WTC11 (cell line): ENCODE measurements at regions not wholly inside any gene's neighbourhood (a gene's known extent, or its start where the extent isn't known, plus 50 kb on each side); places are given as distances from the start of the nearest gene placed in this dataset.

Experiments used
- ATAC-seq: fragments of 200-7000 bp; cut with Tn5 transposase; 2 replicates; pipeline ENCODE4 v1.10.0; 2021; ENCODE audit warnings: mild to moderate bottlenecking, moderate library complexity
- CTCF ChIA-PET: fragments of 300-600 bp; sonication (Branson Sonifier 250); formaldehyde crosslinking; loops from one replicate; lab custom pipeline; 2021; ENCODE audit warnings: antibody characterized with exemption; lab: Charles Lee
- POLR2A ChIA-PET: fragments of 350-600 bp; sonication (Branson Sonifier 250); formaldehyde crosslinking; loops from one replicate; lab custom pipeline; 2021; ENCODE audit warnings: antibody characterized with exemption; lab: Charles Lee
- DNase-seq: peaks from one replicate; pipeline ENCODE4 v3.0.0; 2021; ENCODE audit warnings: low spot score
- H3K27ac Mint-ChIP-seq: 2 replicates; pipeline ENCODE4 v1.8.0; 2021; ENCODE audit warnings: mixed read lengths
- H3K27me3 Mint-ChIP-seq: 2 replicates; pipeline ENCODE4 v1.8.0; 2021; ENCODE audit warnings: low read depth, mild to moderate bottlenecking, moderate library complexity, mixed read lengths
- H3K36me3 Mint-ChIP-seq: 2 replicates; pipeline ENCODE4 v1.8.0; 2021; ENCODE audit warnings: mixed read lengths
- H3K4me1 Mint-ChIP-seq: 2 replicates; pipeline ENCODE4 v1.8.0; 2022; ENCODE audit warnings: mixed read lengths
- H3K4me3 Mint-ChIP-seq: 2 replicates; pipeline ENCODE4 v1.8.0; 2021; ENCODE audit warnings: mild to moderate bottlenecking, moderate library complexity, mixed read lengths
- H3K9me3 Mint-ChIP-seq: 2 replicates; pipeline ENCODE4 v1.8.0; 2021; ENCODE audit warnings: mixed read lengths
- E2F4 ChIP-seq: sonication (generic); formaldehyde crosslinking; IDR thresholded peaks from 2 replicates; pipeline ENCODE4 v1.8.1; 2022; ENCODE audit warnings: low read depth, mild to moderate bottlenecking, moderate library complexity, missing genetic modification reagents, borderline replicate concordance
- ETV6 ChIP-seq: sonication (generic); formaldehyde crosslinking; IDR thresholded peaks from 2 replicates; pipeline ENCODE4 v1.8.1; 2022; ENCODE audit warnings: mild to moderate bottlenecking, missing genetic modification reagents
- HMGA2 ChIP-seq: fragments of 250-450 bp; sonication (Bioruptor Pico); IDR thresholded peaks from 2 replicates; pipeline ENCODE4 v1.4.0; 2021; ENCODE audit warnings: mild to moderate bottlenecking, moderate library complexity
- JAZF1 ChIP-seq: fragments of 250-450 bp; sonication (Bioruptor Pico); IDR thresholded peaks from 2 replicates; pipeline ENCODE4 v1.9.0; 2021; ENCODE audit warnings: moderate library complexity, mild to moderate bottlenecking, inconsistent platforms
- PRRX2 ChIP-seq: fragments of 250-450 bp; sonication (Bioruptor Pico); IDR thresholded peaks from 2 replicates; pipeline ENCODE4 v1.8.0; 2021; ENCODE audit warnings: mild to moderate bottlenecking
- TEAD4 ChIP-seq: sonication (generic); formaldehyde crosslinking; IDR thresholded peaks from 2 replicates; pipeline ENCODE4 v1.8.0; 2022; ENCODE audit warnings: mild to moderate bottlenecking, missing genetic modification reagents
- ZNF232 ChIP-seq: sonication (generic); formaldehyde crosslinking; IDR thresholded peaks from 2 replicates; pipeline ENCODE4 v1.8.0; 2022; ENCODE audit warnings: mild to moderate bottlenecking, missing genetic modification reagents
- ZNF396 ChIP-seq: fragments of 250-450 bp; sonication (Bioruptor Pico); IDR thresholded peaks from 2 replicates; pipeline ENCODE4 v1.8.0; 2021; ENCODE audit warnings: mild to moderate bottlenecking, moderate library complexity, borderline replicate concordance
- TF ChIP-seq, protein P1 (sequence below): sonication (generic); formaldehyde crosslinking; IDR thresholded peaks from 2 replicates; pipeline ENCODE4 v1.8.1; 2023; ENCODE audit warnings: mild to moderate bottlenecking, missing genetic modification reagents
- TF ChIP-seq, protein P2 (sequence below): sonication (generic); formaldehyde crosslinking; IDR thresholded peaks from 2 replicates; pipeline ENCODE4 v1.8.0; 2022; ENCODE audit warnings: mild to moderate bottlenecking, missing genetic modification reagents
- TF ChIP-seq, protein P3 (sequence below): fragments of 250-450 bp; sonication (Bioruptor Pico); conservative IDR thresholded peaks from 2 replicates; pipeline ENCODE4 v1.9.0; 2021; ENCODE audit warnings: mild to moderate bottlenecking
- TF ChIP-seq, protein P4 (sequence below): sonication (generic); formaldehyde crosslinking; IDR thresholded peaks from 2 replicates; pipeline ENCODE4 v1.8.0; 2022; ENCODE audit warnings: missing genetic modification reagents
- TF ChIP-seq, protein P5 (sequence below): sonication (generic); formaldehyde crosslinking; IDR thresholded peaks from 2 replicates; pipeline ENCODE4 v1.8.1; 2023; ENCODE audit warnings: mild to moderate bottlenecking, missing genetic modification reagents, moderate library complexity
- TF ChIP-seq, protein P6 (sequence below): sonication (generic); formaldehyde crosslinking; IDR thresholded peaks from 2 replicates; pipeline ENCODE4 v1.8.1; 2023; ENCODE audit warnings: mild to moderate bottlenecking, moderate library complexity, missing genetic modification reagents

DNA sequence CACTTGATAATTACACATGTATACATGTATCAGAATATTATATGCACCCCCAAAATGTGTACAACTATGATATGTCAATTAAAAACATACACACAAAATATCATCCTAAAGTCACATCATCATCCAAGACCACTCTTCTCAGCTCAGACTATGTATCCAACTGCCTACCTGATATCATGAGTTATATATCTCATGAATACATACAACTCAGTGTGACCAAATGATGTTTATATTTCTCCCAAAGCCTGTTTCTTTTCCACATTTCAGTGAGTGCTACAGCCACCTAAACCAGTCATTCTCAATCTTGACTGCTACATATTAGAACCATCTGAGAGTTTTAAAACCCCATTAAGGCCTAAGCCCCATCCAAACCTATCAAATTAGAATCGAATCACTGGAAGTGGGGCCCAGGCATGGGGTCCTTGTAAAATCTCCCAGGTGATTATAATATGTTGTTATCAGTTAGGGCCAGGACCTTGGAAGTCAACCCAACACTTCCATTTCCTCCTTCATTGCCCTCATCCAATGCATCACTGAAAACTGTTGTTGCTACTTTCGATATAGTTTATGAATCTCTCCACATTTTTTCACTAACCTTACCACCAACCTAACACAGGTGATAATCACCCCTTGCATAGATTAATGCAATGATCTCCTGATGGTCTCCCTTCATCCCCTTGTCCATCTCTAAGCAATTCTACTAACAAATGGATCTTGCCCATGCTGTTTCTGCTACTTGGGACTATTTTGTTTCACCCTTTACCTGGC lies 53.8 kb upstream of the ITGB8 start (continued):
- TF ChIP-seq, protein P1, sequence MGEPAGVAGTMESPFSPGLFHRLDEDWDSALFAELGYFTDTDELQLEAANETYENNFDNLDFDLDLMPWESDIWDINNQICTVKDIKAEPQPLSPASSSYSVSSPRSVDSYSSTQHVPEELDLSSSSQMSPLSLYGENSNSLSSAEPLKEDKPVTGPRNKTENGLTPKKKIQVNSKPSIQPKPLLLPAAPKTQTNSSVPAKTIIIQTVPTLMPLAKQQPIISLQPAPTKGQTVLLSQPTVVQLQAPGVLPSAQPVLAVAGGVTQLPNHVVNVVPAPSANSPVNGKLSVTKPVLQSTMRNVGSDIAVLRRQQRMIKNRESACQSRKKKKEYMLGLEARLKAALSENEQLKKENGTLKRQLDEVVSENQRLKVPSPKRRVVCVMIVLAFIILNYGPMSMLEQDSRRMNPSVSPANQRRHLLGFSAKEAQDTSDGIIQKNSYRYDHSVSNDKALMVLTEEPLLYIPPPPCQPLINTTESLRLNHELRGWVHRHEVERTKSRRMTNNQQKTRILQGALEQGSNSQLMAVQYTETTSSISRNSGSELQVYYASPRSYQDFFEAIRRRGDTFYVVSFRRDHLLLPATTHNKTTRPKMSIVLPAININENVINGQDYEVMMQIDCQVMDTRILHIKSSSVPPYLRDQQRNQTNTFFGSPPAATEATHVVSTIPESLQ (CRISPR knock-in tag): no peak
- TF ChIP-seq ZNF232 (no peak), PRRX2 (CRISPR knock-in tag) (no peak)
- TF ChIP-seq, protein P2, sequence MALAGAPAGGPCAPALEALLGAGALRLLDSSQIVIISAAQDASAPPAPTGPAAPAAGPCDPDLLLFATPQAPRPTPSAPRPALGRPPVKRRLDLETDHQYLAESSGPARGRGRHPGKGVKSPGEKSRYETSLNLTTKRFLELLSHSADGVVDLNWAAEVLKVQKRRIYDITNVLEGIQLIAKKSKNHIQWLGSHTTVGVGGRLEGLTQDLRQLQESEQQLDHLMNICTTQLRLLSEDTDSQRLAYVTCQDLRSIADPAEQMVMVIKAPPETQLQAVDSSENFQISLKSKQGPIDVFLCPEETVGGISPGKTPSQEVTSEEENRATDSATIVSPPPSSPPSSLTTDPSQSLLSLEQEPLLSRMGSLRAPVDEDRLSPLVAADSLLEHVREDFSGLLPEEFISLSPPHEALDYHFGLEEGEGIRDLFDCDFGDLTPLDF (CRISPR knock-in tag): no peak
- TF ChIP-seq, protein P3, sequence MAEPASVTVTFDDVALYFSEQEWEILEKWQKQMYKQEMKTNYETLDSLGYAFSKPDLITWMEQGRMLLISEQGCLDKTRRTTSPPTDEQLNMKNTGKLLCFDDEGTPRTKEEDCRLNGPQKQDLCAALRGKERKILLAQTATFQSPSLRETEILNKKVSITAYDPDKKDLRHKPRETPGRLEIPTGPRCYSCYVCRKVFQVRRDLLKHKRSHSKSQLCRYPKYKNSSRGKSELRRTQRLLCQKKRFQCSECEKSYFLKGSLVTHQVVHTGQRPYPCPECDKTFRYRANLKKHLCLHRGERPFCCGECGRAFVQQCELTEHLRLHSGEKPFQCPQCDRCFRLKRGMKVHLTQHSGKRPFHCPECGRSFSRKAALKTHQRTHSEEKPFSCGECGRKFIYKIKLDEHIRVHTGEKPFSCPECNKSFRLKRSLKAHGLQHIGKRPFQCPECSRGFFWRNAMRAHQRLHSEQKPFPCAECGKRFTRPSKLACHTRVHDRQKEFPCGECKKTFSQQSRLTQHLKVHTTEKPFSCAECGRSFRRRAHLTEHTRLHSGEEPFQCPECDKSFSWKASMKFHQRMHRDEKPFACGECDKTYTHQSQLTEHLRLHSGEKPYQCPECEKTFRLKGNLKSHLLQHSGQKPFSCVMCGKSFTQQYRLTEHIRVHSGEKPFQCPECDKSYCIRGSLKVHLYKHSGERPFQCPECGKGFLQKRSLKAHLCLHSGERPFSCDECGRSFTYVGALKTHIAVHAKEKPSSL (CRISPR knock-in tag): no peak

- Mint-ChIP-seq H3K4me3 (no peak overlapping the region), H3K27ac (no peak overlapping the region), H3K27me3 (no peaks in the 10 kb centered on the region), H3K9me3 (no peaks in the 10 kb centered on the region), H3K36me3 (no peaks in the 10 kb centered on the region), H3K4me1 (no peaks in the 10 kb centered on the region)
- ChIA-PET POLR2A (no interaction called here), CTCF (no interaction called here)
- no peak for DNase-seq
- TF ChIP-seq, protein P4, sequence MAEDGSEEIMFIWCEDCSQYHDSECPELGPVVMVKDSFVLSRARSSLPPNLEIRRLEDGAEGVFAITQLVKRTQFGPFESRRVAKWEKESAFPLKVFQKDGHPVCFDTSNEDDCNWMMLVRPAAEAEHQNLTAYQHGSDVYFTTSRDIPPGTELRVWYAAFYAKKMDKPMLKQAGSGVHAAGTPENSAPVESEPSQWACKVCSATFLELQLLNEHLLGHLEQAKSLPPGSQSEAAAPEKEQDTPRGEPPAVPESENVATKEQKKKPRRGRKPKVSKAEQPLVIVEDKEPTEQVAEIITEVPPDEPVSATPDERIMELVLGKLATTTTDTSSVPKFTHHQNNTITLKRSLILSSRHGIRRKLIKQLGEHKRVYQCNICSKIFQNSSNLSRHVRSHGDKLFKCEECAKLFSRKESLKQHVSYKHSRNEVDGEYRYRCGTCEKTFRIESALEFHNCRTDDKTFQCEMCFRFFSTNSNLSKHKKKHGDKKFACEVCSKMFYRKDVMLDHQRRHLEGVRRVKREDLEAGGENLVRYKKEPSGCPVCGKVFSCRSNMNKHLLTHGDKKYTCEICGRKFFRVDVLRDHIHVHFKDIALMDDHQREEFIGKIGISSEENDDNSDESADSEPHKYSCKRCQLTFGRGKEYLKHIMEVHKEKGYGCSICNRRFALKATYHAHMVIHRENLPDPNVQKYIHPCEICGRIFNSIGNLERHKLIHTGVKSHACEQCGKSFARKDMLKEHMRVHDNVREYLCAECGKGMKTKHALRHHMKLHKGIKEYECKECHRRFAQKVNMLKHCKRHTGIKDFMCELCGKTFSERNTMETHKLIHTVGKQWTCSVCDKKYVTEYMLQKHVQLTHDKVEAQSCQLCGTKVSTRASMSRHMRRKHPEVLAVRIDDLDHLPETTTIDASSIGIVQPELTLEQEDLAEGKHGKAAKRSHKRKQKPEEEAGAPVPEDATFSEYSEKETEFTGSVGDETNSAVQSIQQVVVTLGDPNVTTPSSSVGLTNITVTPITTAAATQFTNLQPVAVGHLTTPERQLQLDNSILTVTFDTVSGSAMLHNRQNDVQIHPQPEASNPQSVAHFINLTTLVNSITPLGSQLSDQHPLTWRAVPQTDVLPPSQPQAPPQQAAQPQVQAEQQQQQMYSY (CRISPR knock-in tag): no peak
- TF ChIP-seq HMGA2 (CRISPR knock-in tag): peak; percentile 50; the same call in 1 of the 2 replicates
- TF ChIP-seq, all 79 proteins: peak for 1
- no peak for ATAC-seq
Observed at GRCh38 chr7:20279979-20280378, 50.7 kb upstream of the ITGB8 start.

GRCh38 chr7:20280475-20281351 lies 50.0 kb upstream of the ITGB8 start:
- H3K9me3 Mint-ChIP-seq: no peaks in the 10 kb centered on the region
- no peaks in the 10 kb centered on the region for H3K27me3 Mint-ChIP-seq
- no peak overlapping the region for H3K27ac Mint-ChIP-seq
- peaks cover under 1% of the 10 kb centered on the region; the same call in 1 of the 2 replicates for H3K4me1 Mint-ChIP-seq
- H3K36me3 Mint-ChIP-seq: no peaks in the 10 kb centered on the region
- ChIA-PET POLR2A (no interaction called here), CTCF (no interaction called here)
- DNase-seq (no peak), ATAC-seq (peak; percentile 18; the same call in 1 of the 2 replicates)
- no peak overlapping the region for H3K4me3 Mint-ChIP-seq
- TF ChIP-seq, protein P1 (CRISPR knock-in tag): no peak
- TF ChIP-seq E2F4 (CRISPR knock-in tag) (no peak), TEAD4 (CRISPR knock-in tag) (no peak), JAZF1 (CRISPR knock-in tag) (no peak), ZNF396 (CRISPR knock-in tag) (no peak), ETV6 (no peak)
- TF ChIP-seq, protein P5, sequence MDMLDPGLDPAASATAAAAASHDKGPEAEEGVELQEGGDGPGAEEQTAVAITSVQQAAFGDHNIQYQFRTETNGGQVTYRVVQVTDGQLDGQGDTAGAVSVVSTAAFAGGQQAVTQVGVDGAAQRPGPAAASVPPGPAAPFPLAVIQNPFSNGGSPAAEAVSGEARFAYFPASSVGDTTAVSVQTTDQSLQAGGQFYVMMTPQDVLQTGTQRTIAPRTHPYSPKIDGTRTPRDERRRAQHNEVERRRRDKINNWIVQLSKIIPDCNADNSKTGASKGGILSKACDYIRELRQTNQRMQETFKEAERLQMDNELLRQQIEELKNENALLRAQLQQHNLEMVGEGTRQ (CRISPR knock-in tag): no peak
- TF ChIP-seq, protein P6, sequence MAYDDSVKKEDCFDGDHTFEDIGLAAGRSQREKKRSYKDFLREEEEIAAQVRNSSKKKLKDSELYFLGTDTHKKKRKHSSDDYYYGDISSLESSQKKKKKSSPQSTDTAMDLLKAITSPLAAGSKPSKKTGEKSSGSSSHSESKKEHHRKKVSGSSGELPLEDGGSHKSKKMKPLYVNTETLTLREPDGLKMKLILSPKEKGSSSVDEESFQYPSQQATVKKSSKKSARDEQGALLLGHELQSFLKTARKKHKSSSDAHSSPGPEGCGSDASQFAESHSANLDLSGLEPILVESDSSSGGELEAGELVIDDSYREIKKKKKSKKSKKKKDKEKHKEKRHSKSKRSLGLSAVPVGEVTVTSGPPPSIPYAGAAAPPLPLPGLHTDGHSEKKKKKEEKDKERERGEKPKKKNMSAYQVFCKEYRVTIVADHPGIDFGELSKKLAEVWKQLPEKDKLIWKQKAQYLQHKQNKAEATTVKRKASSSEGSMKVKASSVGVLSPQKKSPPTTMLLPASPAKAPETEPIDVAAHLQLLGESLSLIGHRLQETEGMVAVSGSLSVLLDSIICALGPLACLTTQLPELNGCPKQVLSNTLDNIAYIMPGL (CRISPR knock-in tag): no peak
